MCF 10A (cell line): ENCODE measurements at regions not wholly inside any gene's neighbourhood (a gene's known extent, or its start where the extent isn't known, plus 50 kb on each side); places are given as distances from the start of the nearest gene placed in this dataset.

Experiments used
- BruUV-seq: library from RNA; stranded (reverse); fragments of 400-500 nt; replicated peaks from 2 replicates; lab custom pipeline; 2021; lab: Mats Ljungman, UMichigan
- CTCF ChIA-PET: fragments of 300-600 bp; sonication (Branson Sonifier 250); formaldehyde crosslinking; extraction: SDS; loops from one replicate; lab custom pipeline; 2021; ENCODE audit warnings: antibody characterized with exemption, inconsistent platforms; lab: Yijun Ruan, JAX
- POLR2A ChIA-PET: fragments of 300-600, 350-650 bp; sonication (Branson Sonifier 250); formaldehyde crosslinking; extraction: SDS; loops from one replicate; lab custom pipeline; 2020; ENCODE audit warnings: antibody characterized with exemption, inconsistent platforms; lab: Yijun Ruan, JAX
- DNase-seq: peaks from one replicate; pipeline ENCODE4 v3.0.0-alpha.2; 2018; ENCODE audit not compliant: unreplicated experiment
- H3K27ac Mint-ChIP-seq: one replicate; pipeline ENCODE4 v1.8.0; 2022; ENCODE audit warnings: mild to moderate bottlenecking, low read depth, mixed read lengths; ENCODE audit not compliant: unreplicated experiment
- H3K27me3 Mint-ChIP-seq: one replicate; pipeline ENCODE4 v1.8.0; 2022; ENCODE audit warnings: mixed read lengths; ENCODE audit not compliant: insufficient read depth, unreplicated experiment
- H3K36me3 Mint-ChIP-seq: one replicate; pipeline ENCODE4 v1.8.0; 2022; ENCODE audit warnings: mild to moderate bottlenecking, moderate library complexity, mixed read lengths; ENCODE audit not compliant: insufficient read depth, unreplicated experiment
- H3K4me1 Mint-ChIP-seq: one replicate; pipeline ENCODE4 v1.8.0; 2022; ENCODE audit warnings: mixed read lengths; ENCODE audit not compliant: insufficient read depth, unreplicated experiment
- H3K4me3 Mint-ChIP-seq: one replicate; pipeline ENCODE4 v1.8.0; 2022; ENCODE audit warnings: mild to moderate bottlenecking, moderate library complexity, mixed read lengths; ENCODE audit not compliant: unreplicated experiment
- H3K9me3 Mint-ChIP-seq: one replicate; pipeline ENCODE4 v1.8.0; 2022; ENCODE audit warnings: mixed read lengths; ENCODE audit not compliant: unreplicated experiment
- intact Hi-C: fragments of 100-400 bp; cut with micrococcal nuclease; formaldehyde crosslinking; loops from 2 replicates; pipeline ENCODE4 v1.14.1; 2022
- TF ChIP-seq, protein P1 (sequence below): fragments of 200-600 bp; IDR thresholded peaks from one replicate; pipeline ENCODE4 v1.8.0; 2022; ENCODE audit warnings: antibody characterized with exemption, mild to moderate bottlenecking; ENCODE audit not compliant: unreplicated experiment

DNA sequence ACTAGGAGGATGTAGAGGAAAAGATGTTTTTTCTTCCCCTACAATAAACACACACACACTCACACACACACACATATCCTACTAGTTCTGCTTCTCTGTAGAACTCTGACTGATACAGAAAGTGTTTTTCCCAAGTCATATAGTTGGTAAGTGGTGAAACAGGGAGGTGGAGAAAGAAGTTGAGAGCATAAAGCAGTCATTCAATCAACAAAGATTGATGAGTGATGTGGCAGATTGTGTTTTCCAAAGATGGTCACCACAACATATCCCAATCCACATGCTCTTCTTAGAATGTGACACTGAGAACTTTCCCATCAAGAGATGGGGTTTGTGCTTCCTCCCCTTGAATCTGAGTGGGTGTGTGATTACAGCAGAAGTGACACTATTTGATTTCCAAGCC is 123.4 kb upstream of the ATP6AP2 start:
- no peaks in the 10 kb centered on the region for H3K4me1 Mint-ChIP-seq
- ChIA-PET POLR2A (no interaction called here), CTCF (no interaction called here)

DNA sequence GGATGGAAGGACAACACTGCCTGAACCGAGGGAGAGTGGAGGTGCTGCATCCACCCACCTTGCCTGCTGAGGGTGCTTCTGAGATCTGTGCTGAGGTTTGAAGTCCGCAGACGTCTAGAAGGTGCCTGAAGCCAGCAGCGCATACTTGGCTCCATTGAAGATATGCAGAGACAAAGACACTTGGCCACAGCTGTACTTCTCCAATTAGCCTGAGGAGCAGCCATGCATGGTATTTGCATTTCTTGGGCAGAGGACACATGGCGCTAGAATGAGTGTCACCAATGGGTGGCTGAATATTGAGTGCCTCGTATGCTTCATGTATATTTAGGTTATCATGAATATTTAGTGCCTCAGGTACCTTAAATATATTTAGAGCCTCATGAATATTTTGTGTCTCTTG is 128.7 kb upstream of the ATP6AP2 start:
- Mint-ChIP-seq H3K27ac (no peak overlapping the region), H3K27me3 (peaks cover 72% of the 10 kb centered on the region), H3K9me3 (no peaks in the 10 kb centered on the region), H3K36me3 (no peaks in the 10 kb centered on the region), H3K4me3 (no peak overlapping the region), H3K4me1 (no peaks in the 10 kb centered on the region)
- BruUV-seq, result no TSS peak
- ChIA-PET CTCF (no interaction called here), POLR2A (interaction anchor here (0.6 kb wide), 1 partner anchor 14 kb away, joined by 3 read pairs; no protein-coding TSS in a partner anchor)
- DNase-seq, result no peak
- intact Hi-C loops, result no loop called here
- TF ChIP-seq, protein P1, sequence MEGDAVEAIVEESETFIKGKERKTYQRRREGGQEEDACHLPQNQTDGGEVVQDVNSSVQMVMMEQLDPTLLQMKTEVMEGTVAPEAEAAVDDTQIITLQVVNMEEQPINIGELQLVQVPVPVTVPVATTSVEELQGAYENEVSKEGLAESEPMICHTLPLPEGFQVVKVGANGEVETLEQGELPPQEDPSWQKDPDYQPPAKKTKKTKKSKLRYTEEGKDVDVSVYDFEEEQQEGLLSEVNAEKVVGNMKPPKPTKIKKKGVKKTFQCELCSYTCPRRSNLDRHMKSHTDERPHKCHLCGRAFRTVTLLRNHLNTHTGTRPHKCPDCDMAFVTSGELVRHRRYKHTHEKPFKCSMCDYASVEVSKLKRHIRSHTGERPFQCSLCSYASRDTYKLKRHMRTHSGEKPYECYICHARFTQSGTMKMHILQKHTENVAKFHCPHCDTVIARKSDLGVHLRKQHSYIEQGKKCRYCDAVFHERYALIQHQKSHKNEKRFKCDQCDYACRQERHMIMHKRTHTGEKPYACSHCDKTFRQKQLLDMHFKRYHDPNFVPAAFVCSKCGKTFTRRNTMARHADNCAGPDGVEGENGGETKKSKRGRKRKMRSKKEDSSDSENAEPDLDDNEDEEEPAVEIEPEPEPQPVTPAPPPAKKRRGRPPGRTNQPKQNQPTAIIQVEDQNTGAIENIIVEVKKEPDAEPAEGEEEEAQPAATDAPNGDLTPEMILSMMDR, result no peak

More for the DNA sequence above, 123.4 kb upstream of the ATP6AP2 start:
- TF ChIP-seq, protein P1, result no peak
- BruUV-seq, result no TSS peak
- Mint-ChIP-seq H3K9me3 (no peaks in the 10 kb centered on the region), H3K4me3 (no peak overlapping the region), H3K36me3 (no peaks in the 10 kb centered on the region), H3K27ac (no peak overlapping the region), H3K27me3 (peaks cover 76% of the 10 kb centered on the region)
- DNase-seq, result no peak
- intact Hi-C loops, result no loop called here

GRCh38 chrX:40449956-40450706 is 130.6 kb upstream of the ATP6AP2 start:
- no peak overlapping the region for H3K27ac Mint-ChIP-seq
- BruUV-seq, result no TSS peak
- TF ChIP-seq, protein P1, result no peak
- H3K4me3 Mint-ChIP-seq, result no peak overlapping the region
- intact Hi-C loops, result no loop called here
- CTCF ChIA-PET, result interaction anchor here (0.8 kb wide), 1 partner anchor 18 kb away, joined by 3 read pairs; no protein-coding TSS in a partner anchor
- POLR2A ChIA-PET, result no interaction called here
- DNase-seq, result no peak
- peaks cover 87% of the 10 kb centered on the region for H3K27me3 Mint-ChIP-seq
- H3K36me3 Mint-ChIP-seq, result no peaks in the 10 kb centered on the region
- H3K4me1 Mint-ChIP-seq, result no peaks in the 10 kb centered on the region
- no peaks in the 10 kb centered on the region for H3K9me3 Mint-ChIP-seq

- H3K4me3 Mint-ChIP-seq, result no peak overlapping the region
- CTCF ChIA-PET, result interaction anchor here (0.8 kb wide), 1 partner anchor 19 kb away, joined by 3 read pairs; no protein-coding TSS in a partner anchor
- H3K27ac Mint-ChIP-seq, result no peak overlapping the region
- H3K4me1 Mint-ChIP-seq, result no peaks in the 10 kb centered on the region
- H3K27me3 Mint-ChIP-seq, result peaks cover 93% of the 10 kb centered on the region
- no TSS peak for BruUV-seq
- POLR2A ChIA-PET, result no interaction called here
- intact Hi-C loops, result no loop called here
- no peaks in the 10 kb centered on the region for H3K36me3 Mint-ChIP-seq
- TF ChIP-seq, protein P1, result no peak
- no peak for DNase-seq
- no peaks in the 10 kb centered on the region for H3K9me3 Mint-ChIP-seq
Observed at GRCh38 chrX:40449396-40449795, 131.4 kb upstream of the ATP6AP2 start.
